GM19239 (cell line): ENCODE measurements at regions not wholly inside any gene's neighbourhood (a gene's known extent, or its start where the extent isn't known, plus 50 kb on each side); places are given as distances from the start of the nearest gene placed in this dataset.
"Not testable (repeated sequence)": the region's sequence is repeated elsewhere in the genome, so short reads cannot be mapped to it uniquely, and the experiment has no call there.

Experiments
- DNase-seq: peaks from one replicate; pipeline ENCODE4 v3.0.0; 2011; ENCODE audit warnings: low spot score; ENCODE audit not compliant: insufficient read length
- FAIRE-seq: peaks from 2 replicates; lab custom pipeline; 2011; peaks lifted over from hg19 to GRCh38; lab: Jason Lieb, UNC

DNA sequence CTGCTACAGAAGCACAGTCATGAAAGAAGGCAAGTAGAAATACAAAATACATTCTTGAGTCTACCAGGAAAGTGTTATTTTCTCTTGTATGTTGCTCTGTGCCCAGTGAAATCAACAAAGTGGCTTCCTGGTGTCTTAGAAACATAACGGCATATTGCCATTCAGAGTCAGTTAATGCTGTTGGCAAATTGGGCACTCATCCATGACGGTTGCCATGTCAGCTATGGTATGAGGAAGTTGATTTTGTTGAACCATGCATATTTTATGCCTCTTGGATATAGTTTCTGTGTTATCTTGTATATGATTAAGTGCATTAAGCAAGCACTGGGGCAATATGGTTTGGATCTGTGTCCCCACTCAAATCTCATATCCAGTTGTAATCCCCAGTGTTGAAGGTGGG, 153.1 kb upstream of the CXADR start:
- DNase-seq = no peak
- no peak for FAIRE-seq

DNA sequence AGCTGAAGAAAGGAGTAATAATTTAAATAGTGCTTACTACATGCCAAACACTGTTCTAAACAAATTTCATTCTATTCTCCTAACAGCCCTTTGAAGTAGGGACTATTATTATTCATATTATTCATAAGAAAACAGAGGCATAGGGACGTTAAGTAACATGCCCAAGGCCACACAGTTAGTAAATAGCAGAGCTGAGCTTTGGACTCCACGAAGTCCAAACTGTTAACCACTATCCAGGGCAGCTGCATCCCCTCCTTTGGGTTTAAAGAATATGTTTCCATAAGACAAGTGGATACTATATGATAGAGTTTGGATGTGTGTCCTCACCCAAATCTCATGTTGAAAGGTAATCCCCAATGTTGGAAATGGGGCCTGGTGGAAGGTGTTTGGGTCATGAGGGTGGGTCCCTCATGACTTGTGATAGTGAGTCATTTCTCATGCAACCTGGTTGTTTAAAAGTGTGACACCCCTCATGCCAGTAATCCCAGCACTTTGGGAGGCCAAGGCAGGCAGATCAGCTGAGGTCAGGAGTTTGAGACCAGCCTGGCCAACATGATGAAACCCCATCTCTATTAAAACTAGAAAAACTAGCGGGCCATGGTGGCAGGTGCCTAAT, 144.0 kb upstream of the CXADR start:
- DNase-seq (no peak), FAIRE-seq (no peak)

DNA sequence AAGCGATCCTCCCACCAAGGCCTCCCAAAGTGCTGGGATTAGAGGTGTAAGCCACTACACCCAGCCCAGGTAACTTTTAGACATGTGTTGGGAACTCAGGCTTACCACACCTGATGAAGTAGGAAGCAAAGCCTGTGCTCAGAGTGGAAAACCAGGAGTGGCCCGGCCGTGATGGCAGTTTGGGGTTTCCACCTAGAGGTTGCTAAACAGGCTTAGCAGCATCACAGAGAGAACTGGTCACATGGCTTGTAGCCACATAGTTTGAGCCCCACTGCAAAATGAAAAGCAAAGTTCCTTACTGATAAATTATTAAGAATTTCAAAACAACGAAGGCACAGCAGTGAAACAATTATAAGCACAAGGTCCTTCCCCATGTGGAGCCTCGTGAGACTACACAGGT, 142.6 kb upstream of the CXADR start:
- FAIRE-seq (no peak), DNase-seq (no peak)

DNA sequence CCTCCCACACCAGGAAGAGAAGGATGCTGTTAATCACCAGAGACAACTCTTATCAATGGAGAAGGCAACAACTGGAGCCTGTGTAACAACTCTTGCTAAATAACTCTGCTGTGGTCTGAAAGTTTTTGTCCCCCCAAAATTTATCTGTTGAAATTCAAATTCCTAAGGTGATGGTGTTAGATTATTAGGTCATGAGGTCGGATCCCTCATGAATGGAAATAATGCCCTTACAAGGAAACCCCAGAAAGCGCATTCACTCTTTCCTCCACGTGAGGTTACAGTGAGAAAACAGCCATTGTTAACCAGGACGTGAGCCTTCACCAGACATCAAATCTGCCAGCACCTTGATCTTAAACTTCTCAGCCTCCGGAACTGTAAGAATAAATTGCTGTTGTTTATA, 141.9 kb upstream of the CXADR start:
- FAIRE-seq (no peak), DNase-seq (no peak)

DNA sequence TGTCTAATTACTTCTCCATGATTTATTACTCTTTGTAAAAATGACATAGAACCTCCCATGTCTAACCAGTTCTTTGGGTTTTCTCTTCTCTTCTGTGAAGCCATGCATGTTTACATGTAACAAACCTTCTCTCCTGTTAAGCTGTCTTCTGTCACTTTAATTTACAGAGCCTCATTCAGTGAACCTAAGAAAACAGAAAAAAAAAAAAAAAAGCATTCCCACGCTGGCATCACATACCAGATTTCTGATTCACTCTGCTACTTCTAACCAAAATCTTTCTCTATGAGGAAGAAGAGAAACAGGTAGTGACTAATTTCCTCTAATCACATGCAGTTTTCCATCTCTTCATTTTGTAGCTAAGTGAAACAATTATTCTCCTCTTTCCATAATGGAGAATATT, 141.4 kb upstream of the CXADR start:
- no peak for DNase-seq
- FAIRE-seq = no peak

DNA sequence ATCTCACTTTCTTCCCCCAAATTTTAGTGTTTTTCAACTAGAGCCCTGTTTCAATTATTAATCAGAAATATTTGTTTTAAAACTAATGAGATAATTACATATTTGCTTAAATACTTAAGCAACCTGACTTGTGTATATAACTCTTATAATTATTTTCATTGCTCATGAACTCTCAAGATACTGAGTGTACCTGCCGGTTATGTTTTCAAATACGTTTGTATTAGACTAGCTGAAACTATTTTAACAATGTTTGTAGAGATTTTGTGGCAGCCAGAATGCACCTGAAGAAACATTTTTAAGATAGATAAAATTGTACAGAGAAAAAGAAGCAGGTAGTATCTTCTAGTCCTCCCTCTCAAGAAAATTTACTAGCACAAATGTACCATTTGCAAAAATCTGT, 140.6 kb upstream of the CXADR start:
- FAIRE-seq = no peak
- DNase-seq = no peak

DNA sequence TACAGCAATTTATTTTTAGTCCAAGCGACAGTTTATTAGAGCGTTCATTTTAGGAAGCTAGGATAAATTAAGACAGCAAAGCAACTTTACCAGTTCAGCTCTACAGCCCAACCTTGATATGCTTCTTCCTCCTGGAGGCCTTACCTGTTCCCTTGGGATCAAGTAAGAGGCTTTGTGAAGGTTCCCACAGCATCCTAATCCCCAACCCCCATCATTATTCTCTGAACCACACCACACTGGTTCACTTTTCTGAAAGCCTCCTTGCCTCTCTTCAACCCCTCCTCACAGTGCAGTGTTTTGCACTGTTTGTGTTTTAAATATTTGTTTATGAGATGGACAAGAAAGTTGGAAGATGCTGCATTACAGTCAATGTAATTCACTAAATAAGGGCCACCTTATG, 126.3 kb upstream of the CXADR start:
- DNase-seq (no peak), FAIRE-seq (no peak)

DNA sequence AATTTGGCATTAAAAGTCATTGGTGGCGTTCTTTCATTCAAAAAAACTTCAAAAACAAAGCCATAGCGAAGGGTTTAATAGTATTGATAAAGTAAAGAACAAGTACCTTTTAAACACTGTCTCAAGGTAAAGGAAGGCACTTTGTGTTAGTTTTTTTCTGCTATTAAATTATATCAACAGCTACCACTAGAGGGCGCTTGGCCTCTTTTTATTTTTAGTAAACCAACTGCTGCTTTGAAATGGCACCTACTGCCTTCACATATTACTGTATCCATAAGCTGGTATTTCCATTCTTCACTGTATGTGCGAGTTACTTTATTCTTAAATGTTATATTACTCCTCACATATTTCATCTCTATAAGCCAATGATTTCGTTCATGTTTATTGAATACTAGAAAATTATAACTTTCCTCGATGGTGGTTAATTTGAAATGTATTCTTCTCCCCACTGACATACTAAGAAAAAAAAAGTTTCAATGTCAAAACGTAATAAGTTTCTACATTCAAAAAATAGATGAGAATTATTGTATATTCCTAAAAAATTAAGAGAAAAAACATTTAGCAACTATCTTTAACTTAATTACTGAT, 125.7 kb upstream of the CXADR start:
- FAIRE-seq (peak; percentile 51), DNase-seq (peak; percentile 13)

DNA sequence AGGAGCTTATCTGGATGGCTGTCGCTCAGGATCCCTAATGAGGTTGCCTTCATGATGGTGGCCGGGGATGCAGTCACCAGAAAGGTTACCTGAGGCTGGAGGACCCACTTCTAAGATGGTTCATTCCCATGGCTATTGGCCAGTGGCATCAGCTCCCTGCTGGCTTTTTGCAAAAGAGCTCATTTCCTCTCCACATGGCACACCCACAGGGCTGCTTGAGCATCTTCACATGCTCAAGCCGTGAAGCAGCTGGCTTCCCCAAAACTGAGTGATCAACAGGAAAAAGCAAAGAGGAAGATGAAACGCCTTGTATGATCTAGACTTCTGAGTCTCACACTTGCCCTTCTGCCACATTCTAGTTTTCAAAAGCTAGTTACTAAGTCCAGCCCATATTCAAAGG, 124.6 kb upstream of the CXADR start:
- no peak for DNase-seq
- FAIRE-seq = no peak

DNA sequence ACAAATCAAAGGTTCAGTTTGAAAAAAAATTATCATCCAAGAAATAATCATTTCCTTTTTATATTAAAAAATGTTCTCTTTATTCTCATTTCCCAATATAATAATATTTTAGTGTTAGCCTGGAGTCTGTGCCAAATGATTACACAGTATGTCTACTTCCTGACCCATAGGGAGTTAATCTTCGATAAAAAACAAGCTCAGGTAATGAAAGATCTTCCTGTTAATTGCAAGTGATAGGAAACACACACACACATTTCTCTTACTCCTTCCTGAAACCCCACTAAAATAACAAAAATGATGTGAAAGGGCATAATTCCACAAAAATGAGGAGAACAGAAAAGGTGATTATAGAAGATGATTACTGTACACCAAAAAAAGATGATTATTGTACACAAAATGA, 123.5 kb upstream of the CXADR start:
- no peak for FAIRE-seq

DNA sequence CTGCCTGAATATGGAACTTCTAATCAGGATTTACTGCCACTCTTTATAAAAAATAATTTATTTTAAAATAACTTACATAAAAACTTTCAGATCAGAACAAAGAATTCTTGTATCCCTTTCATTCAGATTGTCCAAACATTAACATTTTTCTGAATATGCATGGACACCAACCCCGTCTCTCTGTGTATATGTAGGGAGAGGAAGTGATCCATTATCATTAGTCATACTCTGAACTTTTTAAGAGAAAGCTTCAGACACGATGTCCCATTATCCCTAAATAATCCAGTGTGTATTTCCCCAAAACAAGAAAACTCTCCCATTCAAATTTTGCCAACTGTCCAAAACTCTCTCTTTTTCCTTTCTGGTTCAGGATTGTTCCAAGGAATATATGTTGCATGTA, 122.3 kb upstream of the CXADR start:
- FAIRE-seq (no peak), DNase-seq (no peak)

More for the DNA sequence above, 123.5 kb upstream of the CXADR start:
- no peak for DNase-seq

DNA sequence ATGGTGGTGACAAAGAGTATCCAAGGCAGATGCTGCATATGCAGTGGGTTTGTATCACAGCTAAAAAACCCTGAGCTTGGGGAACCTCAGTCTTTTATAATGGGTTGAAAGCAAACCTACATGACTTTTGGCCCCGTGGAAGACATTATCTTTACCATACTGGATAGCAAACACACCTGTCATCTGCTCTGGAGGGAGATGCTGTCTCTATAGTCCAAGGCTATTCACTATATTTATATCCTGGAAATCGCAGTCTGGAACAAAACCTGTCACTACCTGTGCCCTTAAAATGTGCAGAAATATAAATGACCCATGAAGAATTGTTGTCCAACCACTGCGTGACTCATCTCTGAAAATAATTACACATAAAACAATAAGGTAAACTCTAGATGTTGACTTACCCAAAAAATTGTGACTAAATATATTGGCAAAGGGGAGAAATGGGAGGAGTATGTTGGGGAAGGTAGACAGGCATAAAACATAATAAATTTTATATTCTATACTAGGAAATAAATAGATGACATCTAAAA, 121.0 kb upstream of the CXADR start:
- DNase-seq = no peak
- FAIRE-seq = no peak

DNA sequence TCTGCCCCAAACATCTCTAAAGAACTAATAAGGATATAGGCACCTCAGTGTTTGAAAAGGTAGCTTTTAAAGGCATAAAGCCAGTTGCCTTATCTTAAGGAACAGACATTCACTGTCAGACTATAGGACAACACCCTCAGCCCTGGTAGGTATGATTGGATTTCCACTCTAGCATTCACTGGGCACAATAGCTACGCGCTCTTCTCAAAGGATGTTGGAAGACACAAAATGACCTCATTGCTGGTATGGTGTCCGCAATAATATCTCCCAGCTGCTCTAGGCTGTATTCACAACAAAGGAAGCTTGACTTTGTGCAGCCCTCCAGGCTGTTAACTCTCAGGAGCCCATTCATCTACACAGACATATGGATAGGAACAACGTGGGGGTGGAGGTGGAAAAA, 119.4 kb upstream of the CXADR start:
- DNase-seq (no peak), FAIRE-seq (no peak)

DNA sequence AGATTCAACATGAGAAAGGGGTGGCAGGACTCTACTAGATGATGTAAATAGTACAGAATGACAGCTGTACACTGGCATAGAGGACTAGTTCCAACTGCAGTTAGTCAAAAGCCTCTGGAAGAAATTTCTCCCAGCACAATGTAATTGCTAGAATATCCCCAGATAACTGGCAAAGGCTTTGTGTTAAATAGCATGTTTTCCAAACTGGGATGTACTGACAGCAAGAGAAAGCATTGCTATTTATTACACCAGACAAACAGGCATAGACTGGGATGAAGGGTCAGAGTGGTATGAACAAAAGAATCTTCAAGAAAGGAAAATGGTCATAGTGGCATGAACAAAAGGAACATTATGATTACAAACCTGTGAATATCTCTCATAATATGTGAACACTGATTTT, 115.9 kb upstream of the CXADR start:
- FAIRE-seq (no peak), DNase-seq (no peak)

DNA sequence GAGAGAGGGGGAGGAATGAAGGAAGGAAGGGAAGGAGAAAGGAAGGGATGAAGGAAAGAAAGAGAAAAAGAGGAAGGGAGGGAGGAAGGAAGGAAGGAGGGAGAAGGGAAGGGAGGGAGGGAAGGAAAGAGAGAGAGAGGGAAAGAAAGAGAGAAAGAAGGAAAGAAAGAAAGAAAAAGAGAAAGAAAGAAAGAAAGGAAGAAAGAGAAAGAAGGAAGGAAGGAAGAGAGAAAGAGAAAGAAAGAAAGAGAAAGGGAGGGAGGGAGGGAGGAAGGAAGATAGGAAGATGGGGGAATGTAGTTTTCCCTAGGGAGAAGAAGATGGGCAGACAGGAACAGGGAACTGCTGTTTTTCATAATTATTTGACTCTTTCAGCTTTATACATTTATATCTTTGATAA, 115.1 kb upstream of the CXADR start:
- FAIRE-seq = no peak
- DNase-seq = no peak

DNA sequence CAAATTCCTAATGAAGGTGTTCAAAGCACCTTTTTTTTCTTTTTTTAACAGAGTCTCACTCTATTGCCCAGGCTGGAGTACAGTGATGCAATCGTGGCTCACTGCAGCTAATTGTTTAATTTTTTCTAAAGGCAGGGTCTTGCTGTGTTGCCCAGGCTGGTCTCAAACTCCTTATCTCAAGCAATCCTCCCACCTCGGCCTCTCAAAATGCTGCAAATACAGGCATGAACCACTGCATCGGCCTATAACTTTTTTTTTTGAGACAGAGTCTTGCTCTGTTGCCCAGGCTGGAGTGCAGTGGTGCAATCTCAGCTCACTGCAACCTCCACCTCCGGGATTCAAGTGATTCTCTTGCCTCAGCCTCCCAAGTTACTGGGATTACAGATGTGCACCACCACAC, 113.9 kb upstream of the CXADR start:
- not testable (repeated sequence) for FAIRE-seq, DNase-seq

DNA sequence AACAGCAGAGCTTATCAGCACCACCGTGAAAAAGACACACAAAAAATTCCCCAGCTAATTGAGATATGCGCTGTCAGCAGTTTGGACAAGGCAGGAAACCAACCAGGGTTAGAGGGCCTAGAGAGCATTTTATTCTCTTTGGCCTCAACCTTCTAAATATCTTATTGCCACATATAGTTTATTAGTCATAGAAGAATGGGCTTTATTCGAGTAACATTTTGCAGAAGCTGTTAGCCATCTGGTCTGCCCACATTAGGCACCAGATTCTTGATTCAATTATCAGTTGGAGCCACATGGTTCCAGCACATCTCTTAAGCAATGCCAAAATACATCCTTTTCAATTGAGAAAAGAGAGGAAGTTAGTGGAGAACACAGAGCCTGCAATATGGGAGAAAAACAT, 109.9 kb upstream of the CXADR start:
- no peak for DNase-seq

DNA sequence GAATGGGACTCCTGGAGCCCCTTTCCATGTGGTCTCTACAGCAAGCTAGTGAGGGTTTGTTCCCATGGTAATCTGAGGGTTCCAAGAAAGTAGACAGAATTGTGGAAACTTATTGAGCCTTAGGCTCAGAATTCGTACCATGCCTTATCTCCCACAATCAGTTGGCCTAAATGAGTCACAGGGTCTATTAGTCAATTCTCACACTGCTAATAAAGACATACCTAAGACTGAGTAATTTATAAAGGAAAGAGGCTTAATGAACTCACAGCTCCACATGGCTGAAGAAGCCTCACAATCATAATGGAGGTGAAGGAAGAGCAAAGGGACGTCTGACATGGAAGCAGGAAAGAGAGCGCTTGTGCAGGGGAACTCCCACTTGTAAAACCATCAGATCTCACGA, 106.6 kb upstream of the CXADR start:
- DNase-seq = no peak

More for the DNA sequence above, 109.9 kb upstream of the CXADR start:
- FAIRE-seq = no peak

DNA sequence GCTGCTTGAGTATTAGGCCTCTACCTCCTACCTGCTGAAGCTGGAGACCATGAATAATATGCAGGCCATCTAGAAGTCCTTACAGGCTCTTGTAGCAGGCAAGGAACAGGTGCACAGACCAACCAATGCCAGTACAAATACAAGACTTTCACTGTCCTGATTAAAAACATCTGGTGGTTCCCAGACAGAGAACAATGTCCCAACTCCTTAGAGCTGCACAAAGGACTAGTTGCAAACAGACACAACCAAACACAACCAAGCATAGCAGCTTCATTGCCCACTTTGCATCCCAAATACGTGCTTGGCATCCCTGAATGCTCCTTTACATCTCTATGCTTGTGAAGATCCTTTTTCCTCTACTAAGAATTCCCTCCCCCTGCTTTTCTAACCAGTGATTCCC, 98.1 kb upstream of the CXADR start:
- DNase-seq (no peak), FAIRE-seq (no peak)

More for the DNA sequence above, 106.6 kb upstream of the CXADR start:
- FAIRE-seq = no peak

DNA sequence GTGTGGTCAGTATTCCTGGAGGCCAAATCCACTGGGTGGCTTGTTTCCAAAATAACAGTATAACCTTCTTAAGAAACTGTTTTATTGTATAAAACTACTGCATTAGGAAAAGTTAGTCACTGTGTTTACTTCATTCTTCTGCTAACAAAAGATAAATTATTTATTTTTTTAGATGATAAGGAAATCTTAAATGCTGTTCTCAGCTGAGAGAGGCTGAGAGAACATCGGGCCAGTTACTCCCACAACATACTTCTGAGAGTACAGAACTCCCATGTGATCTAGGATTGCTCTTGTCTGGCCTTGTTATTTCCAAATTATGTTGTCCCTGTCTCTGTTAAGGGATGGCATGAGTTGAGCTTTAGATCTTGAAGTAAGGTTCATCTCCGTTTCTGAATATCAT, 96.7 kb upstream of the CXADR start:
- FAIRE-seq = no peak
- DNase-seq = no peak

DNA sequence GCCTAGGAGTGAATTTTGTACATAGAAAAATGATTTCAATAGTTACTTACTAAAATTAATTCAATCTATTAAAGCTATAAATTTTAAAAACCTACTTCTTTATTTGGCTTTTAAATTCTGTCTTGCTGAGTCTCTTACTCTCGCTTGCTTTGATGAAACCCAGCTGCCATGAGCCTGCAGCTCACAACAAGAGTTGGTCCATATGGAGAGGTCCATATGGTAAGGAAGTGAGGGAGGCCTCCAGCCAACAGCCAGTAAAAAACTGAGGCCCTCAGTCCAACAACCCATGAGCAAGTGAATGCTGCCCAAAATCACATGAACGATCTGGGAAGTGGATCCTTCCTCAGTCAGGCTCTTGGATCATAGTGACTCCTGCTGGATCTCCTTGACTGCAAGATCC, 89.9 kb upstream of the CXADR start:
- DNase-seq (no peak), FAIRE-seq (no peak)

DNA sequence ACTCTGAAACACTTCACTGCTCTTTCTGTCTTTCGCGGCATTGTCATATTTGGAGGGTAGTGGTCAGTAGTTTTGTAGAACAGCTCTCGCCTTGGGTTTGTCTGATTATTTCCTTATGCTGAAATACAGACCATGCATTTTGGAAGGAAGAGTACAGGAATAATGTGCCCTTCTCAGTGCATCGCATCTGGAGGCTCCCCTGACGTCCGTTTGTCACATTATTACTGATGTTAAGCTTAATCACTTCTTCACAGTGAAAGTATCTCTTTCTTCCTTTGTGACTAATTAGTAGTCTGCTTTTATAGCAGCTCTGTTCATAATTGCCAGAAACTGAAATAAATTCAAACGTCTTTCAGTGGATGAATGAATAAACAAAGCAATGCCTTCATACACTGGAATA, 85.7 kb upstream of the CXADR start:
- FAIRE-seq (no peak), DNase-seq (no peak)
